ENCODE measurements at regions not wholly inside any gene's neighbourhood (a gene's known extent, or its start where the extent isn't known, plus 50 kb on each side); places are given as distances from the start of the nearest gene placed in this dataset.

- DNase-seq (no peak), FAIRE-seq (no peak)
- no peaks in the 10 kb centered on the region for H3K27me3 ChIP-seq (ENCODE audit: control insufficient read depth, insufficient read depth, low read length)
- H3K4me3 ChIP-seq (ENCODE audit: low read length in 3 of 3): no peak overlapping the region
- H3K36me3 ChIP-seq (ENCODE audit: control insufficient read depth in 2 of 3, insufficient read depth in 3 of 3, low read length in 3 of 3): no peaks in the 10 kb centered on the region
- TF ChIP-seq, protein P1, sequence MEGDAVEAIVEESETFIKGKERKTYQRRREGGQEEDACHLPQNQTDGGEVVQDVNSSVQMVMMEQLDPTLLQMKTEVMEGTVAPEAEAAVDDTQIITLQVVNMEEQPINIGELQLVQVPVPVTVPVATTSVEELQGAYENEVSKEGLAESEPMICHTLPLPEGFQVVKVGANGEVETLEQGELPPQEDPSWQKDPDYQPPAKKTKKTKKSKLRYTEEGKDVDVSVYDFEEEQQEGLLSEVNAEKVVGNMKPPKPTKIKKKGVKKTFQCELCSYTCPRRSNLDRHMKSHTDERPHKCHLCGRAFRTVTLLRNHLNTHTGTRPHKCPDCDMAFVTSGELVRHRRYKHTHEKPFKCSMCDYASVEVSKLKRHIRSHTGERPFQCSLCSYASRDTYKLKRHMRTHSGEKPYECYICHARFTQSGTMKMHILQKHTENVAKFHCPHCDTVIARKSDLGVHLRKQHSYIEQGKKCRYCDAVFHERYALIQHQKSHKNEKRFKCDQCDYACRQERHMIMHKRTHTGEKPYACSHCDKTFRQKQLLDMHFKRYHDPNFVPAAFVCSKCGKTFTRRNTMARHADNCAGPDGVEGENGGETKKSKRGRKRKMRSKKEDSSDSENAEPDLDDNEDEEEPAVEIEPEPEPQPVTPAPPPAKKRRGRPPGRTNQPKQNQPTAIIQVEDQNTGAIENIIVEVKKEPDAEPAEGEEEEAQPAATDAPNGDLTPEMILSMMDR (IDR thresholded peaks at IDR 0.05; ENCODE audit: borderline replicate concordance, extremely low read depth, insufficient read depth): no peak
- H3K27ac ChIP-seq (ENCODE audit: low read depth in 2 of 2, low read length in 2 of 2): no peak overlapping the region
- intact Hi-C loops (cut with DNase I): no loop called here
- no peaks in the 10 kb centered on the region for H3K4me1 ChIP-seq (ENCODE audit: control insufficient read depth in 2 of 3, insufficient read depth in 2 of 3, low read depth in 1 of 3, low read length in 3 of 3)
- H3K9me3 ChIP-seq (ENCODE audit: control insufficient read depth in 2 of 3, insufficient read depth in 1 of 3, low read length in 3 of 3): no peaks in the 10 kb centered on the region
- H3K9ac ChIP-seq (ENCODE audit: low read length in 3 of 3): no peak overlapping the region
Measured at GRCh38 chr7:110601710-110602109, 489.2 kb upstream of the LRRN3 start.

- Histone ChIP-seq H3K27me3 (ENCODE audit: control insufficient read depth, insufficient read depth, low read length) (no peaks in the 10 kb centered on the region), H3K9me3 (ENCODE audit: control insufficient read depth in 2 of 3, insufficient read depth in 1 of 3, low read length in 3 of 3) (peaks cover 0 to 2% (median 0%) of the 10 kb centered on the region in 3 donors), H3K4me1 (ENCODE audit: control insufficient read depth in 2 of 3, insufficient read depth in 2 of 3, low read depth in 1 of 3, low read length in 3 of 3) (no peaks in the 10 kb centered on the region), H3K4me3 (ENCODE audit: low read length in 3 of 3) (no peak overlapping the region), H3K9ac (ENCODE audit: low read length in 3 of 3) (no peak overlapping the region), H3K36me3 (ENCODE audit: control insufficient read depth in 2 of 3, insufficient read depth in 3 of 3, low read length in 3 of 3) (no peaks in the 10 kb centered on the region), H3K27ac (ENCODE audit: low read depth in 2 of 2, low read length in 2 of 2) (no peak overlapping the region)
- no peak for FAIRE-seq
- DNase-seq: no peak
- TF ChIP-seq, protein P1 (IDR thresholded peaks at IDR 0.05; ENCODE audit: borderline replicate concordance, extremely low read depth, insufficient read depth): no peak
- intact Hi-C loops (cut with DNase I): no loop called here
Measured at GRCh38 chr7:110604206-110604605, 486.7 kb upstream of the LRRN3 start.

DNA sequence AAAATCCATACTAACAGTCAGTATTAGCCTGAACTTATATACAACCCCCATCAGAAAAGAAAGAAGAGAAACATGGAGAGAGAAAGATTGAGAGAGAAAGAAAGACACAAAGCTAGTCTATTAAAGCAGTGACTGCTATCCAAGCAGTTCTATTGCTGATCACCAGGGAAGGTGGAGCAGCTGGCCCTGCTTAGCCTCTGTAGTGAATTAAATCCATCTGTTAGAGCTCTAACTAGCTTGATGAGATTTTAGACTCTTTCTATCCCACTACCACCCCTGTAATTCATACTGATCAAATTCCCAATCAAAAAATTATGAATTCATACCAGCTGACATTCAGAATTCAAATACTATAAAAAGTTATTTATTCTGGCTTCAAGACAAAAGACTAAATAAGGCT is 486.0 kb upstream of the LRRN3 start:
- H3K9ac ChIP-seq (ENCODE audit: low read length in 3 of 3): no peak overlapping the region
- intact Hi-C loops (cut with DNase I): no loop called here
- FAIRE-seq (no peak), DNase-seq (no peak)
- no peaks in the 10 kb centered on the region for H3K36me3 ChIP-seq (ENCODE audit: control insufficient read depth in 2 of 3, insufficient read depth in 3 of 3, low read length in 3 of 3)
- no peak overlapping the region for H3K4me3 ChIP-seq (ENCODE audit: low read length in 3 of 3)
- peaks cover 0 to 2% (median 0%) of the 10 kb centered on the region in 3 donors for H3K9me3 ChIP-seq (ENCODE audit: control insufficient read depth in 2 of 3, insufficient read depth in 1 of 3, low read length in 3 of 3)
- TF ChIP-seq, protein P1 (IDR thresholded peaks at IDR 0.05; ENCODE audit: borderline replicate concordance, extremely low read depth, insufficient read depth): no peak
- no peak overlapping the region for H3K27ac ChIP-seq (ENCODE audit: low read depth in 2 of 2, low read length in 2 of 2)
- no peaks in the 10 kb centered on the region for H3K27me3 ChIP-seq (ENCODE audit: control insufficient read depth, insufficient read depth, low read length)
- H3K4me1 ChIP-seq (ENCODE audit: control insufficient read depth in 2 of 3, insufficient read depth in 2 of 3, low read depth in 1 of 3, low read length in 3 of 3): no peaks in the 10 kb centered on the region
